Activated CD4-positive, alpha-beta memory T cell treated with anti-CD3 and anti-CD28 coated beads for 36 hours (primary cell): ENCODE measurements at regions not wholly inside any gene's neighbourhood (a gene's known extent, or its start where the extent isn't known, plus 50 kb on each side); places are given as distances from the start of the nearest gene placed in this dataset.

Experiments
- CTCF ChIA-PET: fragments of 350-600 bp; sonication (Branson Sonifier 250); formaldehyde crosslinking; loops from one replicate; lab custom pipeline; 2021; ENCODE audit warnings: antibody characterized with exemption, inconsistent platforms; lab: Charles Lee
- POLR2A ChIA-PET: fragments of 350-600 bp; sonication (Branson Sonifier 250); formaldehyde crosslinking; loops from one replicate; lab custom pipeline; 2021; ENCODE audit warnings: antibody characterized with exemption; lab: Charles Lee
- DNase-seq: peaks from one replicate; pipeline ENCODE4 v3.0.0-alpha.2; 2020
- H3K27ac Mint-ChIP-seq: one replicate; pipeline ENCODE4 v1.8.0; 2021; ENCODE audit warnings: mixed read lengths
- H3K27me3 Mint-ChIP-seq: one replicate; pipeline ENCODE4 v1.8.0; 2021; ENCODE audit warnings: mixed read lengths
- H3K36me3 Mint-ChIP-seq: one replicate; pipeline ENCODE4 v1.8.0; 2021; ENCODE audit warnings: mixed read lengths
- H3K4me1 Mint-ChIP-seq: one replicate; pipeline ENCODE4 v1.8.0; 2021; ENCODE audit warnings: low read depth, mixed read lengths
- H3K4me3 Mint-ChIP-seq: one replicate; pipeline ENCODE4 v1.8.0; 2021; ENCODE audit warnings: mild to moderate bottlenecking, mixed read lengths
- H3K9me3 Mint-ChIP-seq: one replicate; pipeline ENCODE4 v1.8.0; 2021; ENCODE audit warnings: mixed read lengths
- intact Hi-C: fragments of 100-400 bp; cut with micrococcal nuclease; formaldehyde crosslinking; loops from one replicate; pipeline ENCODE4 v1.15.1; 2023

GRCh38 chr11:10936626-10937384 lies 79.0 kb upstream of the ZBED5 start:
- ChIA-PET POLR2A (no interaction called here), CTCF (interaction anchor here (0.7 to 1.3 kb wide), 4 partner anchors 83 to 211 kb away, joined by 3 to 4 read pairs (median 3); no protein-coding TSS in a partner anchor)
- no peak for DNase-seq
- Mint-ChIP-seq H3K36me3 (no peaks in the 10 kb centered on the region), H3K4me3 (no peak overlapping the region), H3K4me1 (peaks cover 5% of the 10 kb centered on the region), H3K9me3 (no peaks in the 10 kb centered on the region), H3K27ac (no peak overlapping the region), H3K27me3 (peaks cover 12% of the 10 kb centered on the region)
- intact Hi-C loops: no loop called here

- H3K4me1 Mint-ChIP-seq: peaks cover 15% of the 10 kb centered on the region
- peaks cover 19% of the 10 kb centered on the region for H3K27me3 Mint-ChIP-seq
- DNase-seq: no peak
- POLR2A ChIA-PET: no interaction called here
- no peaks in the 10 kb centered on the region for H3K9me3 Mint-ChIP-seq
- H3K27ac Mint-ChIP-seq: no peak overlapping the region
- CTCF ChIA-PET: interaction anchor here (0.8 to 2.8 kb wide), 12 partner anchors 9 to 142 kb away, joined by 3 to 49 read pairs (median 8); no protein-coding TSS in a partner anchor
- intact Hi-C loops: no loop called here
- H3K36me3 Mint-ChIP-seq: no peaks in the 10 kb centered on the region
- H3K4me3 Mint-ChIP-seq: no peak overlapping the region
Observed at GRCh38 chr11:10935015-10935559, 77.2 kb upstream of the ZBED5 start.

GRCh38 chr11:10934293-10934860 lies 76.5 kb upstream of the ZBED5 start:
- H3K4me3 Mint-ChIP-seq: peak overlapping the region; percentile 68
- ChIA-PET CTCF (interaction anchor here (0.6 to 4.8 kb wide), 25 partner anchors 9 to 853 kb away, joined by 3 to 49 read pairs (median 6); partner anchors contain the start of gene EIF4G2), POLR2A (interaction anchor here (1.1 to 1.3 kb wide), 2 partner anchors 125 to 142 kb away, joined by 4 to 6 read pairs; partner anchors contain the start of gene EIF4G2)
- H3K27me3 Mint-ChIP-seq: peaks cover 19% of the 10 kb centered on the region
- DNase-seq: no peak
- no peaks in the 10 kb centered on the region for H3K9me3 Mint-ChIP-seq
- intact Hi-C loops: loop anchor here (5.0 kb wide), 2 partner anchors 127 to 213 kb away; partner anchors contain the start of gene EIF4G2
- H3K4me1 Mint-ChIP-seq: peaks cover 15% of the 10 kb centered on the region
- no peaks in the 10 kb centered on the region for H3K36me3 Mint-ChIP-seq
- no peak overlapping the region for H3K27ac Mint-ChIP-seq

- POLR2A ChIA-PET: interaction anchor here (1.1 to 1.3 kb wide), 2 partner anchors 124 to 141 kb away, joined by 4 to 6 read pairs; partner anchors contain the start of gene EIF4G2
- Mint-ChIP-seq H3K27ac (no peak overlapping the region), H3K9me3 (no peaks in the 10 kb centered on the region), H3K4me1 (peaks cover 15% of the 10 kb centered on the region), H3K4me3 (peak overlapping the region; percentile 68), H3K27me3 (peaks cover 22% of the 10 kb centered on the region), H3K36me3 (no peaks in the 10 kb centered on the region)
- intact Hi-C loops: loop anchor here (1.0 to 5.0 kb wide), 7 partner anchors 77 to 854 kb away; partner anchors contain the start of gene EIF4G2
- DNase-seq: peak; percentile 89
- CTCF ChIA-PET: interaction anchor here (0.6 to 4.8 kb wide), 24 partner anchors 9 to 854 kb away, joined by 3 to 49 read pairs (median 5); partner anchors contain the start of gene EIF4G2
Observed at GRCh38 chr11:10933455-10934292, 75.8 kb upstream of the ZBED5 start.

GRCh38 chr11:10932976-10933375 lies 75.1 kb upstream of the ZBED5 start:
- intact Hi-C loops: loop anchor here (1.0 to 5.0 kb wide), 7 partner anchors 76 to 854 kb away; partner anchors contain the start of gene EIF4G2
- peaks cover 25% of the 10 kb centered on the region for H3K27me3 Mint-ChIP-seq
- H3K4me3 Mint-ChIP-seq: no peak overlapping the region
- no peak overlapping the region for H3K27ac Mint-ChIP-seq
- no peaks in the 10 kb centered on the region for H3K9me3 Mint-ChIP-seq
- DNase-seq: no peak
- no peaks in the 10 kb centered on the region for H3K36me3 Mint-ChIP-seq
- CTCF ChIA-PET: interaction anchor here (1.2 to 4.8 kb wide), 4 partner anchors 11 to 140 kb away, joined by 3 to 45 read pairs (median 15); no protein-coding TSS in a partner anchor
- H3K4me1 Mint-ChIP-seq: peaks cover 15% of the 10 kb centered on the region
- POLR2A ChIA-PET: no interaction called here

GRCh38 chr11:10931761-10932670 lies 74.2 kb upstream of the ZBED5 start:
- H3K4me3 Mint-ChIP-seq: peak overlapping the region; percentile 67
- peaks cover 25% of the 10 kb centered on the region for H3K27me3 Mint-ChIP-seq
- H3K36me3 Mint-ChIP-seq: no peaks in the 10 kb centered on the region
- peaks cover 15% of the 10 kb centered on the region for H3K4me1 Mint-ChIP-seq
- no peaks in the 10 kb centered on the region for H3K9me3 Mint-ChIP-seq
- no peak overlapping the region for H3K27ac Mint-ChIP-seq
- CTCF ChIA-PET: interaction anchor here (1.1 to 4.8 kb wide), 8 partner anchors 11 to 918 kb away, joined by 3 to 45 read pairs (median 4); no protein-coding TSS in a partner anchor
- DNase-seq: no peak
- intact Hi-C loops: loop anchor here (2.0 to 5.0 kb wide), 5 partner anchors 75 to 335 kb away; partner anchors contain the start of gene EIF4G2
- POLR2A ChIA-PET: interaction anchor here (1.3 kb wide), 1 partner anchor 74 kb away, joined by 4 read pairs; the partner anchor contains the start of gene ZBED5

- intact Hi-C loops: loop anchor here (5.0 kb wide), 2 partner anchors 124 to 216 kb away; partner anchors contain the start of gene EIF4G2
- Mint-ChIP-seq H3K36me3 (no peaks in the 10 kb centered on the region), H3K27me3 (peaks cover 27% of the 10 kb centered on the region), H3K4me1 (peaks cover 20% of the 10 kb centered on the region), H3K27ac (no peak overlapping the region), H3K9me3 (no peaks in the 10 kb centered on the region), H3K4me3 (peak overlapping the region; percentile 67)
- ChIA-PET CTCF (interaction anchor here (0.6 to 4.8 kb wide), 7 partner anchors 53 to 918 kb away, joined by 3 to 45 read pairs (median 4); no protein-coding TSS in a partner anchor), POLR2A (interaction anchor here (1.0 to 1.3 kb wide), 3 partner anchors 25 to 122 kb away, joined by 3 to 4 read pairs (median 4); partner anchors contain the start of genes EIF4G2 and ZBED5)
- DNase-seq: peak; percentile 54
Observed at GRCh38 chr11:10930972-10931760, 73.3 kb upstream of the ZBED5 start.

- H3K4me3 Mint-ChIP-seq: peak overlapping the region; percentile 53
- H3K27ac Mint-ChIP-seq: no peak overlapping the region
- H3K9me3 Mint-ChIP-seq: no peaks in the 10 kb centered on the region
- peaks cover 27% of the 10 kb centered on the region for H3K27me3 Mint-ChIP-seq
- H3K4me1 Mint-ChIP-seq: peaks cover 20% of the 10 kb centered on the region
- ChIA-PET CTCF (interaction anchor here (0.6 to 4.8 kb wide), 5 partner anchors 91 to 919 kb away, joined by 3 to 45 read pairs (median 3); no protein-coding TSS in a partner anchor), POLR2A (interaction anchor here (1.0 to 1.3 kb wide), 2 partner anchors 26 to 121 kb away, joined by 3 to 4 read pairs; partner anchors contain the start of gene EIF4G2)
- DNase-seq: peak; percentile 23
- intact Hi-C loops: loop anchor here (5.0 kb wide), 2 partner anchors 123 to 217 kb away; partner anchors contain the start of gene EIF4G2
- H3K36me3 Mint-ChIP-seq: no peaks in the 10 kb centered on the region
Observed at GRCh38 chr11:10930224-10930971, 72.5 kb upstream of the ZBED5 start.

GRCh38 chr11:10927538-10927937 lies 69.7 kb upstream of the ZBED5 start:
- Mint-ChIP-seq H3K27ac (no peak overlapping the region), H3K36me3 (no peaks in the 10 kb centered on the region), H3K4me1 (peaks cover 14% of the 10 kb centered on the region), H3K27me3 (peaks cover 16% of the 10 kb centered on the region), H3K9me3 (no peaks in the 10 kb centered on the region), H3K4me3 (no peak overlapping the region)
- no peak for DNase-seq
- intact Hi-C loops: loop anchor here (1.0 kb wide), 1 partner anchor 916 kb away; no protein-coding TSS in a partner anchor
- CTCF ChIA-PET: interaction anchor here (0.5 to 1.2 kb wide), 3 partner anchors 100 to 135 kb away, joined by 3 to 6 read pairs (median 4); no protein-coding TSS in a partner anchor
- POLR2A ChIA-PET: interaction anchor here (1.1 to 1.3 kb wide), 2 partner anchors 69 to 118 kb away, joined by 3 to 5 read pairs; partner anchors contain the start of gene ZBED5
